ENCODE measurements at regions not wholly inside any gene's neighbourhood (a gene's known extent, or its start where the extent isn't known, plus 50 kb on each side); places are given as distances from the start of the nearest gene placed in this dataset.

- no peak for DNase-seq (ENCODE audit: low spot score)
These were observed 389.6 kb downstream of the YTHDC2 start for GRCh38 chr5:113902917-113903660.

GRCh38 chr5:113909782-113910181, 396.3 kb downstream of the YTHDC2 start:
- no peak for DNase-seq (ENCODE audit: low spot score)

DNA sequence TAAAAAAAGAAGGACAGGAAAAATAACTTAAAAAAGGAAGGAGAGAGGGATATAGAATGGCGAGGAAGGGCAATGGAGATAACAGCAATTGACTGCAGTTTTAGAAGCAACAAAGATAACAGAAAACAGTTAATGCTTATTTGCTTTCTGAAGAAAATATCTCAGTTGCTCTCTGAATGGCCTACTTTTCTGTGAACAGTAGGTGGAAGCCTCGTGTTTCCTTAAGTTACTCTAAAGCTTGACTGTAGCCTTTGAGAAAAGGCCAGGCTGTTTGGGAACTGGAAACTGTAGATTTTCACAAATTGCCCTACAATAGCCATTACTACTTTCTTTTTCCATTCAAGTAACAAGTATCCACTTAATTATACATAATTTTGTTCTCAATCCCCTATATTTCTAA, 404.5 kb downstream of the YTHDC2 start:
- no peak for DNase-seq (ENCODE audit: low spot score)

DNA sequence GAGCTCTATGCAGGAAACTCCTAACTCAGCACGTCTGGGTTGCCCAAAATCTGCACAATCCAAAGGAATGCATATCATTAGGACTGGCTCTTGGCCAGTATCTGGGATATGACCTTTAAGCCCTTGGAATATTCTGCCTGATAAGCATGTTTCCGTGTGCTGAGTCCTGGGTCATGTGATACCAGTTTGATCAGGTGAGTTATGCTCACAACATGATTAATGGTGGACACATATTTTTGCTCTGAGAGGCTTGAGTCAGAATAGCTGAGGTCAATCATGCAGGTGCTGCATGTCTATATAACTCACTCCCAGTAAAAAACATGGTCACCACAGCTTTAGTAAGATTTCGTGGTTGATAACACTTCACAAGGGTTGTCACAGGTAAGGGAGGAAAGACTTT, 408.8 kb downstream of the YTHDC2 start:
- DNase-seq (ENCODE audit: low spot score), result no peak

DNA sequence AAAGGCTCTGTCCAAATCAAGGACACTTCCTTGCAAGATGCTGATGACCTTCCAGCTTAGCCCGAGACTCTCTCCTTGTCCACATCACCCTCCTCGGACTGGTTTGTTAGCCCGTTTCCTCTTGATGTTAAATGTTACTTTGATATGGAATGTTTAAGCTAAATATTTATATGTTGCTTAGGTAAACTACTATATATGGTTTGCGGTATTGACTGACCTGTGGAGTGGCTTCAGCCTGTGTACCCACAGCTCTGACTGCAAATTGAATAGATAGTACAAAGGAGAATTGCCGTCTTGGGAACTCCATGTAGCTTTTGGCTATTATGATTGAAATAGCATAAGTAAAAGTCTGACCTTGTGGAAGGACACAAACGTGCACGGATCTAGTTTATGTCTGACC, 422.0 kb downstream of the YTHDC2 start:
- DNase-seq (ENCODE audit: low spot score), result no peak

- no peak for DNase-seq (ENCODE audit: low spot score)
These were observed 423.8 kb downstream of the YTHDC2 start for GRCh38 chr5:113937301-113937700.

DNA sequence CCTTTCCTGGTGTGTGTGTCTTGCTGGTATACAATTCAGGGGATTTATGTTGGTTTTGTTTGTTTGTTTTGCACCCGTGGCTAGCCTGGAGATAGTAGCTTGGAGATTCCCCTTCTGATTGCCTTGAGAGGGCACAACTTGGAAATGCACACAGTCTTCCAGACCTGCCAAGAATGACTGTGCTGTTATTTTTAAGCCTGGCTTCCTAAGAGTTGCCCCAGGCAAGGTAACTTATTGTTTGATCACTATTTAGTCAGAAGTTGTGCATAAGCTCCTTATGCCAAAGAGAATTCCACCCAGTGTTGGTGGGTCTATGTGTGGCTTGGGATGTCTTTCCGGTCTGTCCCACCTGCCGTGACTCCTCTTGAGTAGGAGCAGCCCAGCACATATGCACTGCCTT, 421.9 kb upstream of the KCNN2 start:
- DNase-seq (ENCODE audit: low spot score), result no peak

DNA sequence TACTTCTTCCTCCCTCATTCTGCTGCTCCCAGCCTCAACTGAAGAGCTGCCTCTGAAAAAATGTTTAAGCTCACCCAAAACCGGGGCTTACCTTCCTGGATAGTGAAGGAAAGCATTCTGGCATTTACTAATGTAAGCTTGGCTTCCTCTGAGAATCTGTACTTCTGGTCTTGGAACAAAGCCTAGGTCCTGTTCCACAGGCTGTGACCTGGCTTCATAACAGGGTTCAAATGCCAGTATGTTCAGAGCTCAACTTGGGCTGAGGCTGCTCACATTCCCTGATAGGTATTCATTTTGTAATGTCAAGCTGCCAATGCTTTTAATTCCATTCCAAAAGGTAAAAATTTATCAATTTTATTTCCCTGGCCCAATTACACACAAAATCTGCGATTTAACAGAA, 411.7 kb upstream of the KCNN2 start:
- DNase-seq (ENCODE audit: low spot score), result no peak

GRCh38 chr5:113965225-113965624, 396.6 kb upstream of the KCNN2 start:
- DNase-seq (ENCODE audit: low spot score), result no peak

DNA sequence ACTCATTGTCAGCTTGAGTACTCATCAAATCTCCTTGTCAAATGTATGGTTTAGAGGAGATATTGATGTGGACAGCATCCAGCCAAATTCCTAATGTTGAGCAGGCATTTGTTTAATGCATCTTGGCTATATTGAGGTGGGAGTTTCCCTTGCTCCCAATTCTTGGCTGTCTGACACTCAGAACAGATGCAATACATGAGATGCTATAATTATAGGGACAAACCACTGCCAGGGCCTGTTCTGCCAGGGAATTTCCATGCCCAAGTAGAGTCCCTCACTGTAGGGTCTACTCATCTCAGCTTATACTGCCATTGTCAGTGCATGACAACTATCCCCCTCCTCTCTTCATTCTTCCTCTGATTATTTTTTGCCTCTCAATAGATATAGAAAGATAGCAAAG, 392.0 kb upstream of the KCNN2 start:
- DNase-seq (ENCODE audit: low spot score), result no peak

- no peak for DNase-seq (ENCODE audit: low spot score)
These were observed 390.4 kb upstream of the KCNN2 start for GRCh38 chr5:113971454-113971853.

DNA sequence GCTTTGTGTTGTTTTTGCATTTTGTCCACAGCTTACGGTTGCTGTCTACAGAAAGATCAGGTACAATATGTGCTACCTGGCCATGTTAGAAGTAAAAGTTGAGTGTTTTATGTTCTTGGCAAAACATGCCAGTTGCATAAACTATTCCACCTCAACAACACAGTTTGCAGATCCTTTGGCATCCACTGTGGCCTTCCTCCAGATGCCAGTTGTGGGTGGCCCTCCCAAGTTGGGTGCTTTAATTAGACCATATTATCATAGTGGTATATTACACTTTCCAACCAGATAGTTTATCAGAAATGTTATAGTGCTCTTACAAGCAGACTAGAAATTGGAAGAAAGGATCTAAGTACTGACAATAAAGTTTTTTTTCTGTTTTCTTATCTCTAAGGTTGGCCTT, 386.9 kb upstream of the KCNN2 start:
- no peak for DNase-seq (ENCODE audit: low spot score)

GRCh38 chr5:113984928-113985327, 376.9 kb upstream of the KCNN2 start:
- DNase-seq (ENCODE audit: low spot score), result no peak

- DNase-seq (ENCODE audit: low spot score), result no peak
These were observed 376.4 kb upstream of the KCNN2 start for GRCh38 chr5:113985505-113985904.

DNA sequence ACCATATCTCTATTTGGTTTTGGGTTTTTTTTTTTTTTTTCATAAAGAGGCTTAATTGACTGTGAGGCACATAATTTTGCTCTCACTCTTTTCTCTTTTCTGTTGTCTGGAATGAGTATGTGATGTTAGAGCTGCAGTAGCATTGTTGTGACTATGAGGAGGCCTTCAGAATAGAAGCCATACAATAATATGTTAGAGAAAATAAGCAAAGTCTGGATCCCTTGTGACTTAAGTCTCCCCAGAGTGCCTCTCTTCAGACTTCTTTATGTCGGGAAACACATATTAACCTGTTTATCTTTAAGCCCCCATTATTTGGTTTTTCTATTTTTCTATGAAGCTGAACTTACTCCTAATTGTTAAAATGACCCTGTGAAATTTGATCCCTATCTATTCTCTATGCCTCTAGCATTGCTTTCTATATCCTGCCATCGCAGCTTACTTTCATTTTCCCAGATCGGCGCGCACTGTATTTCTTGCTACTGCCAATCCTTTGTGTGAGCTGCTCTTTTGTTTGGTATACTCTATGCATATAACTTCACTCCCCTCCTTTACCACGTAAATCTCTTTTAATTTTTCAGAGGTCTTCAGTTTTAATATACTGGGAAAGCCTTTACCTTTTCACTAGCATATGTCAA, 372.5 kb upstream of the KCNN2 start:
- no peak for DNase-seq (ENCODE audit: low spot score)

DNA sequence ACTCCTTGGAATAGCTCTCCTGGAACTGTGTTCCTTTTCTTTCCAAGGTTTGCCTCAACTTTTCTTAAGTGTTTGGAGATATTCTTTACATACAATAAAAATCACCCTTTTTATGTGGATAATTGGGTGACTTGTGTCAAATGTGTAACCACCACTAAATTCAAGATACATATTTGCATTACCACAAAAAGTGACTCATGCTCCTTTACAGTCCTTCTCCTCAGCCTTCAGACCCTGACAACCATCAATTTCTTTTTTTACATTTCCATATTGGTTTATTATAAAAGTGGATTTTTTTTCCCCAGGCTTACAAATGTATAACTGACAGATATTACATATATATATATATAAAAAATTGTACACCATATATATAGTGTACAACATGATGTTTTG, 372.0 kb upstream of the KCNN2 start:
- no peak for DNase-seq (ENCODE audit: low spot score)

- DNase-seq (ENCODE audit: low spot score), result no peak
These were observed 360.8 kb upstream of the KCNN2 start for GRCh38 chr5:114001076-114001475.

GRCh38 chr5:114006582-114006981, 355.3 kb upstream of the KCNN2 start:
- no peak for DNase-seq (ENCODE audit: low spot score)

- no peak for DNase-seq (ENCODE audit: low spot score)
These were observed 354.2 kb upstream of the KCNN2 start for GRCh38 chr5:114007678-114008077.

- DNase-seq (ENCODE audit: low spot score), result no peak
These were observed 351.5 kb upstream of the KCNN2 start for GRCh38 chr5:114010362-114010761.

GRCh38 chr5:114018186-114018585, 343.7 kb upstream of the KCNN2 start:
- DNase-seq (ENCODE audit: low spot score), result no peak

GRCh38 chr5:114038756-114039155, 323.1 kb upstream of the KCNN2 start:
- DNase-seq (ENCODE audit: low spot score), result no peak

DNA sequence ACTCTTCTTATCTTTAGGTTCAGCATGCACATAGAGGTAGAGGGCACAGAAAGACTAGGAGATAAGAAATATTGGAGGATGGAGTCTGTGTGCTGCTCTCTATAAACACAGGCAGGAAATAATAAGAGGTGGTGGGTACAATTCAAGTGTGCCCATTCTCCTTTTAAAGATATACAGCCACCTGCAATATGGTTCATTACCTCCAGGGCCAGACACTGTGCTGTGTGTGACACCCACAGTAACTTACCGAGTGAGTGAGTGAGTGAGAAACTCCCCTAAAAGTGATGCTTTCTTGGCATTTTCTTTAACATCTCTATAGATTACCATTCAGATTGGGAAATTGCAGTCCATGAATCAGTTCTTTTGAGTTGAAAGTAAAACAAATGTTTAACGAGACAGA, 311.8 kb upstream of the KCNN2 start:
- DNase-seq (ENCODE audit: low spot score), result no peak

GRCh38 chr5:114053372-114053771, 308.5 kb upstream of the KCNN2 start:
- no peak for DNase-seq (ENCODE audit: low spot score)

Data from activated CD4-positive, alpha-beta T cell treated with anti-CD3 and anti-CD28 coated beads, Interleukin-2, Interleukin-4, amounts not matched to agents 100 ng/mL and 50 ng/mL, durations not matched to agents 16 hours and 8 hours (primary cell).